H54 (cell line): ENCODE measurements at regions not wholly inside any gene's neighbourhood (a gene's known extent, or its start where the extent isn't known, plus 50 kb on each side); places are given as distances from the start of the nearest gene placed in this dataset.
"Not testable (repeated sequence)": the region's sequence is repeated elsewhere in the genome, so short reads cannot be mapped to it uniquely, and the experiment has no call there.

Experiments
- DNase-seq: peaks from one replicate; pipeline ENCODE4 v3.0.0; 2011; ENCODE audit warnings: low spot score, mixed read lengths; ENCODE audit not compliant: insufficient read length
- FAIRE-seq: peaks from 3 replicates; lab custom pipeline; 2011; peaks lifted over from hg19 to GRCh38; lab: Jason Lieb, UNC
- POLR2A ChIP-seq: IDR thresholded peaks from 2 replicates; pipeline ENCODE4 v1.6.1; 2011; ENCODE audit warnings: low read depth, mild to moderate bottlenecking, low read length

- no peak for FAIRE-seq
- no peak for DNase-seq
Observed at GRCh38 chr7:86445285-86445684, 198.4 kb upstream of the GRM3 start.

GRCh38 chr7:86444245-86444644, 199.5 kb upstream of the GRM3 start:
- no peak for TF ChIP-seq POLR2A
- DNase-seq, result no peak
- no peak for FAIRE-seq

More at GRCh38 chr7:86445285-86445684, 198.4 kb upstream of the GRM3 start:
- TF ChIP-seq POLR2A, result no peak

DNA sequence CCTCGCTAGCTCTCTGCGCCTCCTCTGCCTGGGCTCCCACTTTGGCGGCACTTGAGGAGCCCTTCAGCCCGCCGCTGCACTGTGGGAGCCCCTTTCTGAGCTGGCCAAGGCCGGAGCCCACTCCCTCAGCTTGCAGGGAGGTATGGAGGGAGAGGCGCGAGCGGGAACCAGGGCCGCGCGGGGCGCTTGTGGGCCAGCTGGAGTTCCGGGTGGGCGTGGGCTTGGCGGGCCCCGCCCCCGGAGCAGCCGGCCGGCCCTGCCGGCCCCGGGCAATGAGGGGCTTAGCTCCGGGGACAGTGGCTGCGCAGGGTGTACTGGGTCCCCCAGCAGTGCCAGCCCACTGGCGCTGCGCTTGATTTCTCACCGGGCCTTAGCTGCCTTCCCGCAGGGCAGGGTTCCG, 203.3 kb upstream of the GRM3 start:
- FAIRE-seq, DNase-seq: not testable (repeated sequence)

DNA sequence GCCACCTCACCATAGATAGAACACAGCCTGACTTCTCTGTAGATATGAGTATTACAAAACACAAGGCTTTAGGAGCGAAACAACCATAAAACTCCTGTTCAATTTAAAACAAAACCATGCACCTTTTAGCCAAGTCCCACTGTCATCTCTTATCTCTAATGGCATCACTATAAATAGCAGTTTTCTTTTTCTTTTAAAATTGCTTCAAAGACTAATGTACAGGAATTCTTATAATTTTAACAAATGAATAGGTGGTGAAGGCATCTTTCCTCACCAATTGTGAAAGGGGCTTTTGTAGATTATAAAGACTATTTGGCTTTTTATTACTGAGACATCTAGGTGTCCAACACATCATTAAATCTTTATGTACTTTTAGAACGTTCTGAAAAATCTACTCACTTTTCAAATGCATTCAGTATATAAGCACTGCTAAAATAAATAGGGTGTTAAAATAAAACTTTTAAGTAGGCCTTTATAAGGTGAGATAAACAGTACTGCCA, 205.7 kb upstream of the GRM3 start:
- FAIRE-seq (no peak), DNase-seq (no peak)
- TF ChIP-seq POLR2A, result no peak

GRCh38 chr7:86431761-86432160, 211.9 kb upstream of the GRM3 start:
- DNase-seq (no peak), FAIRE-seq (no peak)
- TF ChIP-seq POLR2A, result no peak

- no peak for FAIRE-seq
- no peak for TF ChIP-seq POLR2A
- no peak for DNase-seq
Observed at GRCh38 chr7:86411814-86412213, 231.9 kb upstream of the GRM3 start.

DNA sequence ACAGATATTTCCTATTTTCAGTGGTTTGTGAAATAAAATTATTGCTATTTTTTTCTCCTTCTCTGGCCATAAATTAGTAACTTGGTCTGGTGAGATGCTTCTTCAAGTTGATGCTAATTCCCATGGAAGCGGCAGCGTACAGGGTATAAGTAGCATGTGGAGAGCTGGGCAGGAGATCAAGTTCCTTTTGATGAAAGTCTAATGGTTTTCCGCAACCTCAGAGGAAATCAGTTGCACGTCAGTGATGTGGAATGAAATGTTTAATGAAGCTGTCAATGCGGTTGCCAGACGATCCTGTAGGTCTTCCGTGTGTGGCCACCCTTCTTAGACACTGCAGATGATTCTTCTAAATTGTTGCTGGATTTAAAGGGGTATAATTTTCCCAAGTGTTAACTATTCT, 236.4 kb upstream of the GRM3 start:
- TF ChIP-seq POLR2A, result no peak
- DNase-seq (no peak), FAIRE-seq (no peak)

DNA sequence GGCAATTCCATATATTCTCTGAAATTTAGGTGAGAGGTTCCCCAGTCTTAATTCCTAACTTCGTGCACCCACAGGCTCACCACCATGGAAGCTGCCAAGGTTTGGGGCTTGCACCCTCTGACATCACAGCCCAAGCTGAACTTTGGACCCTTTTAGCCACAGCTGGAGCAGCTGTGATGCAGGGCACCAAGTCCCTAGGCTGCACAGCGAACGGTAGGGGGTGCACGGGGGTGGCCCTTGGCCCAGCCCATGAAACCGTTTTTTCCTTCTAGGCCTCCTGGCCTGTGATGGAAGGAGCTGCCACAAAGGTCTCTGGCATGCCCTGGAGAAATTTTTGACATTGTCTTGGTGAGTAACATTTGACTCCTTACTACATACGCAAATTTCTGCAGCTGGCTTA, 251.9 kb upstream of the GRM3 start:
- no peak for TF ChIP-seq POLR2A
- FAIRE-seq (no peak), DNase-seq (no peak)

DNA sequence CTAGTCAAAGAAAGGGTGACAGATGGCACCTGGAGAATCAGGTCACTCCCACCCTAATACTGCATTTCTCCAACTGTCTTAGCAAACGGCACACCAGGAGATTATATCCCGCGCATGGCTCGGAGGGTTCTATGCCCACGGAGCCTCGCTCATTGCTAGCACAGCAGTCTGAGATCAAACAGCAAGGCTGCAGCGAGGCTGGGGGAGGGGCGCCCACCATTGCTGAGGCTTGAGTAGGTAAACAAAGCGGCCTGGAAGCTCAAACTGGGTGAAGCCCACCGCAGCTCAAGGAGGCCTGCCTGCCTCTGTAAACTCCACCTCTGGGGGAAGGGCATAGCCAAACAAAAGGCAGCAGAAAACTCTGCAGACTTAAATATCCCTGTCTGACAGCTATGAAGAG, 268.1 kb upstream of the GRM3 start:
- not testable (repeated sequence) for DNase-seq, FAIRE-seq

DNA sequence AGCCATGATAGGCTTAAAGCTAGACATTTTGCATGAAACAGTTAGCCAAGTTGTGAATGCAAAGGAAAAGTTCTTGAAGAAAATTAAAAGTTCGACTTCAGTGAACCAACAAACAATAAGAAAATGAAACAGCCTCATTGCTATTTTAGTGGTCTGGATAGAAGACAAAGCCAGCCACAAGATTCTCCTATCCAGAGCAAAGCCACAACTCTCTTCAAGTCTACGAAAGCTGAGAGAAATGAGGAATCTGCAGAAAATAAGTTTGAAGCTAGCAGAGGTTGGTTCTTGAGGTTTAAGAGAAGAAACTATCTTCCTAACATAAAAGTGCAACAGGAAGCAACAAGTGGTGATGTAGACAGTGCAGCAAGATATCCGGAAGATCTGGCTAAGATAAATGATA, 271.4 kb upstream of the GRM3 start:
- no peak for DNase-seq
- TF ChIP-seq POLR2A, result no peak
- no peak for FAIRE-seq

DNA sequence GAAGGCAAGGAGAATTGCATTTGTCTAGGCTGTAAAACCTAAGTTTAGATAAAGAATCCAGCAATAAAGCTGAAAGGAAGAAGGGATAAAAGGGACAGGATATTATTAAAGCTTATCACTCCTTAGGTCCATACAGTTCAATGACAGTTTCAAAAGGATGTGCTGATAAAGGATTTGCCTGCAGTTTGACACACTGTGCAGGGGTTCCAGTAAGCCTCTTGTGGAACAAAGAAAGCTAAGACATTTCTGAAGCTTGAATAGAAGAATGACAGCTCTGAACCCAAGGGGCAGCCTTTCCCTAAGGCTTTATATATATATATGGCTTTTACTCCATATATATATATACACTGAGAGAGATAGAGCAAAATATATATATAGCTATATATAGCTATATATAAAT, 276.8 kb upstream of the GRM3 start:
- TF ChIP-seq POLR2A, result no peak
- DNase-seq (no peak), FAIRE-seq (no peak)

- DNase-seq, FAIRE-seq: not testable (repeated sequence)
Observed at GRCh38 chr7:86340407-86340806, 303.3 kb upstream of the GRM3 start.

DNA sequence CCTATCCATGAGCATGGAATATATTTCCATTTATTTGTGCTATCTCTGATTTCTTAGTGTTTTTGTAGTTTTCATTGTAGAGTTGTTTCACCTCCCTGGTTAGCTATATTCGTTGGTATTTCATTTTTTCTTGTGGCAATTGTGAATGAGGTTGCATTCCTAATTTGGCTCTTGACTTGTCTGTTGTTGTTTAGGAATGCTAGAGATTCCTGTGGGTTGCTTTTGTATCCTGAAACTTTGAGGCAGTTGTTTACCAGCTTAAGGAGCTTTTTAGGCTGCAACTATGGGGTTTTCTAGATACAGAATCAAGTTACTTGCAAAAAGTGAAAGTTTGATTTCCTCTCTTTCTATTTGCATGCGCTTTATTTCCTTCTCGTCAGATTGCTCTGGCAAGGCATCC, 304.7 kb upstream of the GRM3 start:
- no peak for FAIRE-seq
- DNase-seq, result no peak
- TF ChIP-seq POLR2A, result no peak

- FAIRE-seq, result no peak
- no peak for TF ChIP-seq POLR2A
- no peak for DNase-seq
Observed at GRCh38 chr7:86328801-86329433, 314.8 kb upstream of the GRM3 start.

DNA sequence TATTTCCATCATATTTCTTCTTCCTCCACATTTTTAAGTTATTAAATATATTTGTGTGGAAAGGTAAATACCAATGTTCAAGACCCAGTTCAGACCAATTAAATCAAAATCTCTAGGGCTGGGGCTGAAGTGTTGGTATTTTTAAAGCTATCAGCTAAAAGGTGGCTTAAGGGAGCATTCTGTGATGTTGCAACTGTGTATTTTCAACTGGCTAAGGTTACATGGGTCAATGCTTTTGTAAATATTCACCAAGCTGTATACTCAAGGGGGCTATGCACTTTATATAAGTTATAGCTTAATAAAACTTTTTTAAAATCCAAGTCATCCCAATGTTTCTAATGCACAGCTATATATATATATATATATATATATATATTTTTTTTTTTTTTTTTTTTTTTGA, 316.9 kb upstream of the GRM3 start:
- FAIRE-seq, result no peak
- DNase-seq, result no peak
- no peak for TF ChIP-seq POLR2A

GRCh38 chr7:86320889-86321288, 322.8 kb upstream of the GRM3 start:
- DNase-seq, result no peak
- FAIRE-seq, result no peak
- TF ChIP-seq POLR2A, result no peak
